ENCODE measurements at regions not wholly inside any gene's neighbourhood (a gene's known extent, or its start where the extent isn't known, plus 50 kb on each side); places are given as distances from the start of the nearest gene placed in this dataset.
"Not testable (repeated sequence)": the region's sequence is repeated elsewhere in the genome, so short reads cannot be mapped to it uniquely, and the experiment has no call there.

- not testable (repeated sequence) for TF ChIP-seq CTCF, POLR2A (IDR thresholded peaks at IDR 0.05)
These were observed 119.0 kb upstream of the CENPW start for GRCh38 chr6:126220901-126221300.
